ENCODE measurements at regions not wholly inside any gene's neighbourhood (a gene's known extent, or its start where the extent isn't known, plus 50 kb on each side); places are given as distances from the start of the nearest gene placed in this dataset.

GRCh38 chr15:46121441-46121840 is 486.6 kb downstream of the SQOR start:
- no peak for DNase-seq

- DNase-seq = no peak
These were observed 491.8 kb downstream of the SQOR start for GRCh38 chr15:46126581-46126980.

- DNase-seq = no peak
These were observed 492.6 kb downstream of the SQOR start for GRCh38 chr15:46127361-46127874.

GRCh38 chr15:46129145-46129544 is 494.3 kb downstream of the SQOR start:
- no peak for DNase-seq

- DNase-seq = no peak
These were observed 497.0 kb downstream of the SQOR start for GRCh38 chr15:46131876-46132275.

- no peak for DNase-seq
These were observed 502.6 kb downstream of the SQOR start for GRCh38 chr15:46137443-46137842.

GRCh38 chr15:46146002-46146401 is 511.2 kb downstream of the SQOR start:
- DNase-seq = no peak

- no peak for DNase-seq
These were observed 512.1 kb downstream of the SQOR start for GRCh38 chr15:46146915-46147314.

- DNase-seq = no peak
These were observed 517.0 kb downstream of the SQOR start for GRCh38 chr15:46151786-46152185.

GRCh38 chr15:46166750-46167149 is 531.9 kb downstream of the SQOR start:
- DNase-seq = no peak

- DNase-seq = no peak
These were observed 535.5 kb downstream of the SQOR start for GRCh38 chr15:46170326-46170725.

GRCh38 chr15:46174122-46174521 is 539.3 kb downstream of the SQOR start:
- DNase-seq = no peak

- DNase-seq = no peak
These were observed 542.4 kb downstream of the SQOR start for GRCh38 chr15:46177219-46177618.

GRCh38 chr15:46178138-46178537 is 543.3 kb downstream of the SQOR start:
- no peak for DNase-seq

GRCh38 chr15:46207341-46207740 is 572.5 kb downstream of the SQOR start:
- DNase-seq = no peak

GRCh38 chr15:46213551-46213950 is 578.7 kb downstream of the SQOR start:
- DNase-seq = no peak

- no peak for DNase-seq
These were observed 588.0 kb downstream of the SQOR start for GRCh38 chr15:46222826-46223225.

- no peak for DNase-seq
These were observed 594.4 kb downstream of the SQOR start for GRCh38 chr15:46229263-46229662.

GRCh38 chr15:46231786-46232185 is 597.0 kb downstream of the SQOR start:
- no peak for DNase-seq

- DNase-seq = no peak
These were observed 597.6 kb downstream of the SQOR start for GRCh38 chr15:46232471-46232870.

- no peak for DNase-seq
These were observed 608.1 kb downstream of the SQOR start for GRCh38 chr15:46242935-46243334.

- no peak for DNase-seq
These were observed 617.1 kb downstream of the SQOR start for GRCh38 chr15:46251903-46252302.

- no peak for DNase-seq
These were observed 623.2 kb downstream of the SQOR start for GRCh38 chr15:46258056-46258455.

GRCh38 chr15:46260937-46261336 is 626.1 kb downstream of the SQOR start:
- DNase-seq = no peak

- DNase-seq = no peak
These were observed 631.0 kb downstream of the SQOR start for GRCh38 chr15:46265664-46266347.
